Right lobe of liver (tissue), 4 donors: ENCODE measurements at regions not wholly inside any gene's neighbourhood (a gene's known extent, or its start where the extent isn't known, plus 50 kb on each side); places are given as distances from the start of the nearest gene placed in this dataset.

Experiments
- POLR2A ChIP-seq: fragments of 450-650 bp; IDR thresholded peaks from one replicate; pipeline ENCODE4 v1.6.1; 2017; ENCODE audit warnings: antibody characterized with exemption, mild to moderate bottlenecking
- TF ChIP-seq, protein P1 (sequence below), 4 donors: fragments of 200-600 bp in 3 of 4; fragments of 450-650 bp in 1 of 4; IDR thresholded peaks; one replicate each; pipeline versions ENCODE4 v1.5.1 to v1.8.0; 2016 to 2022; ENCODE audit warnings: antibody characterized with exemption in 4 of 4, mild to moderate bottlenecking in 2 of 4
- donor health status: DM: no; HTN: no; CAD: no.
- donor health status: DM: no; HTN: no; CAD: no.
- donor health status: DM: no; HTN: yes; CAD: no.

DNA sequence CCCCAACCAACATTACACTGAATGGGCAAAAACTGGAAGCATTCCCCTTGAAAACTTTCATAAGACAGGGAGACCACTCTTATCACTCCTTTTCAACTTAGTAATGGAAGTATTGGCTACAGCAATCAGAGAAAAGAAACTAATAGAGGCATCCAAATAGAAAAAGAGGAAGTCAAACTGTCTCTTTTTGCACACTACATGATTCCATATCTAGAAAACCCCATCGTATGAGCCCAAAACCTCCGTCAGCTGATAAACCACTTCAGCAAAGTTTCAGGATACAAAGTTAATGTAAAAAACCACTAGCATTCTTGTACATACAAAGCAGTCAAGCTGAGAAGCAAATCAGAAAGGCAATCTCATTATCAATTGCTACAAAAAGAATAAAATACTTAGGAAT, 580.4 kb upstream of the PTCHD4 start:
- TF ChIP-seq, protein P1, sequence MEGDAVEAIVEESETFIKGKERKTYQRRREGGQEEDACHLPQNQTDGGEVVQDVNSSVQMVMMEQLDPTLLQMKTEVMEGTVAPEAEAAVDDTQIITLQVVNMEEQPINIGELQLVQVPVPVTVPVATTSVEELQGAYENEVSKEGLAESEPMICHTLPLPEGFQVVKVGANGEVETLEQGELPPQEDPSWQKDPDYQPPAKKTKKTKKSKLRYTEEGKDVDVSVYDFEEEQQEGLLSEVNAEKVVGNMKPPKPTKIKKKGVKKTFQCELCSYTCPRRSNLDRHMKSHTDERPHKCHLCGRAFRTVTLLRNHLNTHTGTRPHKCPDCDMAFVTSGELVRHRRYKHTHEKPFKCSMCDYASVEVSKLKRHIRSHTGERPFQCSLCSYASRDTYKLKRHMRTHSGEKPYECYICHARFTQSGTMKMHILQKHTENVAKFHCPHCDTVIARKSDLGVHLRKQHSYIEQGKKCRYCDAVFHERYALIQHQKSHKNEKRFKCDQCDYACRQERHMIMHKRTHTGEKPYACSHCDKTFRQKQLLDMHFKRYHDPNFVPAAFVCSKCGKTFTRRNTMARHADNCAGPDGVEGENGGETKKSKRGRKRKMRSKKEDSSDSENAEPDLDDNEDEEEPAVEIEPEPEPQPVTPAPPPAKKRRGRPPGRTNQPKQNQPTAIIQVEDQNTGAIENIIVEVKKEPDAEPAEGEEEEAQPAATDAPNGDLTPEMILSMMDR (IDR thresholded peaks at IDR 0.05): no peak
- no peak for TF ChIP-seq POLR2A
